Amniotic epithelial cell (primary cell): ENCODE measurements at regions not wholly inside any gene's neighbourhood (a gene's known extent, or its start where the extent isn't known, plus 50 kb on each side); places are given as distances from the start of the nearest gene placed in this dataset.

Source experiments
- DNase-seq: peaks from one replicate; pipeline ENCODE4 v3.0.0-alpha.2; 2010; ENCODE audit warnings: low read depth

- no peak for DNase-seq
Measured at GRCh38 chr17:69949973-69950695, 124.9 kb upstream of the KCNJ16 start.

- no peak for DNase-seq
Measured at GRCh38 chr17:69950701-69951418, 124.2 kb upstream of the KCNJ16 start.

- DNase-seq, result no peak
Measured at GRCh38 chr17:69954241-69954925, 120.6 kb upstream of the KCNJ16 start.

- DNase-seq, result no peak
Measured at GRCh38 chr17:69958063-69958462, 117.0 kb upstream of the KCNJ16 start.

- no peak for DNase-seq
Measured at GRCh38 chr17:69959283-69959682, 115.7 kb upstream of the KCNJ16 start.

- peak; percentile 2 for DNase-seq
Measured at GRCh38 chr17:69960755-69961154, 114.3 kb upstream of the KCNJ16 start.

- DNase-seq, result no peak
Measured at GRCh38 chr17:69961501-69962145, 113.4 kb upstream of the KCNJ16 start.

- DNase-seq, result no peak
Measured at GRCh38 chr17:69962436-69962995, 112.5 kb upstream of the KCNJ16 start.

GRCh38 chr17:69967910-69968411 is 107.1 kb upstream of the KCNJ16 start:
- peak; percentile 98 for DNase-seq

GRCh38 chr17:69969897-69970296 is 105.1 kb upstream of the KCNJ16 start:
- no peak for DNase-seq

GRCh38 chr17:69972251-69972650 is 102.8 kb upstream of the KCNJ16 start:
- peak; percentile 67 for DNase-seq

GRCh38 chr17:69975808-69976207 is 99.2 kb upstream of the KCNJ16 start:
- DNase-seq, result no peak

GRCh38 chr17:69978056-69978646 is 96.9 kb upstream of the KCNJ16 start:
- peak; percentile 7 for DNase-seq

GRCh38 chr17:69981441-69981840 is 93.6 kb upstream of the KCNJ16 start:
- no peak for DNase-seq

- no peak for DNase-seq
Measured at GRCh38 chr17:69995476-69995875, 79.5 kb upstream of the KCNJ16 start.

- DNase-seq, result peak; percentile 51
Measured at GRCh38 chr17:69997332-69997731, 77.7 kb upstream of the KCNJ16 start.

GRCh38 chr17:69999253-69999652 is 75.8 kb upstream of the KCNJ16 start:
- DNase-seq, result no peak

GRCh38 chr17:70006159-70006558 is 68.9 kb upstream of the KCNJ16 start:
- DNase-seq, result peak; percentile 44

- DNase-seq, result no peak
Measured at GRCh38 chr17:70011750-70012149, 63.3 kb upstream of the KCNJ16 start.

GRCh38 chr17:70013911-70014310 is 61.1 kb upstream of the KCNJ16 start:
- DNase-seq, result no peak

GRCh38 chr17:70017112-70017511 is 57.9 kb upstream of the KCNJ16 start:
- DNase-seq, result no peak

- no peak for DNase-seq
Measured at GRCh38 chr17:70017941-70018340, 57.1 kb upstream of the KCNJ16 start.
